Mammary epithelial cell (primary cell): ENCODE measurements at regions not wholly inside any gene's neighbourhood (a gene's known extent, or its start where the extent isn't known, plus 50 kb on each side); places are given as distances from the start of the nearest gene placed in this dataset.

Experiments used
- CTCF ChIP-seq, 2 donors: IDR thresholded peaks in 1 of 2; conservative IDR thresholded peaks in 1 of 2; 2 replicates each; pipeline ENCODE4 v1.5.1; 2011 to 2012; ENCODE audit warnings: inconsistent platforms in 2 of 2, low read length in 2 of 2, mild to moderate bottlenecking in 2 of 2, control low read depth in 1 of 2, low read depth in 1 of 2; ENCODE audit not compliant: insufficient read depth in 1 of 2; ENCODE audit errors: extremely low read depth in 1 of 2
- EZH2 ChIP-seq: IDR thresholded peaks from 2 replicates; pipeline ENCODE4 v1.6.1; 2012; ENCODE audit warnings: low read length, inconsistent platforms, borderline replicate concordance

GRCh38 chr14:71433303-71433702 is 498.9 kb upstream of the RGS6 start:
- TF ChIP-seq EZH2: no peak
- TF ChIP-seq CTCF (conservative IDR thresholded peaks at IDR 0.05 in 1 of 2, IDR thresholded peaks at IDR 0.05 in 1 of 2; ENCODE audit: extremely low read depth in 1 of 2, insufficient read depth in 1 of 2, low read depth in 1 of 2, low read length in 2 of 2): no peak
